ENCODE measurements at regions not wholly inside any gene's neighbourhood (a gene's known extent, or its start where the extent isn't known, plus 50 kb on each side); places are given as distances from the start of the nearest gene placed in this dataset.

DNA sequence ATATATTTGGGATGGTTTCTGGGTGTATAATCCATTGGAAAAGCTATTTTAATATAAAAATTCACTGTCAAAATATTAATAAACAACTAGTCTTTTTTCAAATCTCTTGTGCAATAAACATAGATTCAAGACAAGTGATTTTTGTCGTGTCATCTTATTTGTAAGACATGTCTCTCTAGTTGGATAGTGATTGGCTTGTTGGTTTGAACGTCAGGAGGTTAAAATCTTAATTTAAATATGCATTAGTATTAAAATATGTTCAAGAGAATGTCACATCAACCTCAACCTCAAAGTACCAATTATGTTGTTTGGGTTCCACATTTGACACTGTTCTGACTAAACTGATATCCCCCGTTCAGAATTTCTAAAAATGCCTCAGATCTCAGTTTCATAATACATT lies 287.6 kb downstream of the CASP12 start:
- no peak for TF ChIP-seq ZNF274 (IDR thresholded peaks at IDR 0.05; ENCODE audit: low read depth, low read length)
- TF ChIP-seq YY1 (IDR thresholded peaks at IDR 0.05; ENCODE audit: insufficient read depth, insufficient read length) = no peak
